ENCODE measurements at regions not wholly inside any gene's neighbourhood (a gene's known extent, or its start where the extent isn't known, plus 50 kb on each side); places are given as distances from the start of the nearest gene placed in this dataset.

GRCh38 chr6:168167431-168168315 is 88.7 kb upstream of the FRMD1 start:
- TF ChIP-seq CTCF (IDR thresholded peaks at IDR 0.05; ENCODE audit: low read depth, low read length) (no peak), EZH2phosphoT487 (IDR thresholded peaks at IDR 0.05; ENCODE audit: low read depth) (no peak)
